ENCODE measurements at regions not wholly inside any gene's neighbourhood (a gene's known extent, or its start where the extent isn't known, plus 50 kb on each side); places are given as distances from the start of the nearest gene placed in this dataset.

DNA sequence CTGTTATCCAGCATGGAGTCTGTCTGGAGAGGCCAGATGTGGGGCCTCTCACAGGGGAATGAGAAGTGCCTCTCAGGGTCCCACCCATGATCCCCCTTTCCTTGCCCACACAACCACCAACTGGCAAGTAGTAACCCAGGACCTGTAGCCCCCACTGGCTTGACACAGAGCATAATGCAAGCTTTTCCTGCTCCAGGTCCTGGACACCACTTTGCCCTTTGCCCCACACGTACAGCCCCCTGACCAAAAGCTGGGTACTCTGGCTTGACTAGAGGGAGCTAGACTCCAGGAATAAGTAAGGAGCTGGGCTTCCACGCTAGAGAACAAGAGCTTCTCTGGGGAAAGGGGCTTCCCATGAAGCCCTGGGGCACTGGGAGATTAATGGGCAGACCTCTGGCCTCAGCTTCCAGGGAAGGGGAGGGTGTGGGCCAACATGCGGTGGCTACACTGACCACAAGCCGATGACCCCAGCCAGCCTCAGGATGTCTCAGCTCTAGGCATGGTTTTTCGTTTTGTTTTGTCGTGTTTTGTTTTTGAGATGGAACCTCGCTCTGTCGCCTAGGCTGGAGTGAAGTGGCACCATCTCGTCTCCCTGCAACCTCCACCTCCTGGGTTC lies 109.5 kb downstream of the C9orf50 start:
- TF ChIP-seq EZH2 (IDR thresholded peaks at IDR 0.05; ENCODE audit: low read depth) = no peak
- TF ChIP-seq, protein P1, sequence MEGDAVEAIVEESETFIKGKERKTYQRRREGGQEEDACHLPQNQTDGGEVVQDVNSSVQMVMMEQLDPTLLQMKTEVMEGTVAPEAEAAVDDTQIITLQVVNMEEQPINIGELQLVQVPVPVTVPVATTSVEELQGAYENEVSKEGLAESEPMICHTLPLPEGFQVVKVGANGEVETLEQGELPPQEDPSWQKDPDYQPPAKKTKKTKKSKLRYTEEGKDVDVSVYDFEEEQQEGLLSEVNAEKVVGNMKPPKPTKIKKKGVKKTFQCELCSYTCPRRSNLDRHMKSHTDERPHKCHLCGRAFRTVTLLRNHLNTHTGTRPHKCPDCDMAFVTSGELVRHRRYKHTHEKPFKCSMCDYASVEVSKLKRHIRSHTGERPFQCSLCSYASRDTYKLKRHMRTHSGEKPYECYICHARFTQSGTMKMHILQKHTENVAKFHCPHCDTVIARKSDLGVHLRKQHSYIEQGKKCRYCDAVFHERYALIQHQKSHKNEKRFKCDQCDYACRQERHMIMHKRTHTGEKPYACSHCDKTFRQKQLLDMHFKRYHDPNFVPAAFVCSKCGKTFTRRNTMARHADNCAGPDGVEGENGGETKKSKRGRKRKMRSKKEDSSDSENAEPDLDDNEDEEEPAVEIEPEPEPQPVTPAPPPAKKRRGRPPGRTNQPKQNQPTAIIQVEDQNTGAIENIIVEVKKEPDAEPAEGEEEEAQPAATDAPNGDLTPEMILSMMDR (conservative IDR thresholded peaks at IDR 0.05) = no peak
